Chondrocyte (in vitro differentiated cells): ENCODE measurements at regions not wholly inside any gene's neighbourhood (a gene's known extent, or its start where the extent isn't known, plus 50 kb on each side); places are given as distances from the start of the nearest gene placed in this dataset.

ENCODE experiments used
- DNase-seq: peaks from one replicate; pipeline ENCODE4 v3.0.0; 2021; ENCODE audit warnings: mixed read lengths, low spot score
- H3K27ac Mint-ChIP-seq: one replicate; pipeline ENCODE4 v1.8.0; 2021; ENCODE audit warnings: mild to moderate bottlenecking, moderate library complexity, mixed read lengths; ENCODE audit not compliant: unreplicated experiment
- H3K27me3 Mint-ChIP-seq: 2 replicates; pipeline ENCODE4 v1.8.0; 2021; ENCODE audit warnings: low read depth, mixed read lengths
- H3K36me3 Mint-ChIP-seq: 2 replicates; pipeline ENCODE4 v1.8.0; 2021; ENCODE audit warnings: low read depth, mixed read lengths
- H3K4me1 Mint-ChIP-seq: 2 replicates; pipeline ENCODE4 v1.8.0; 2021; ENCODE audit warnings: low read depth, mild to moderate bottlenecking, mixed read lengths
- H3K4me3 Mint-ChIP-seq: one replicate; pipeline ENCODE4 v1.8.0; 2021; ENCODE audit warnings: mild to moderate bottlenecking, moderate library complexity, mixed read lengths; ENCODE audit not compliant: unreplicated experiment
- H3K9me3 Mint-ChIP-seq: 2 replicates; pipeline ENCODE4 v1.8.0; 2021; ENCODE audit warnings: low read depth, mixed read lengths
- TF ChIP-seq, protein P1 (sequence below): fragments of 200-600 bp; sonication (generic); IDR thresholded peaks from 2 replicates; pipeline ENCODE4 v1.5.0; 2021; ENCODE audit warnings: antibody characterized with exemption, mild to moderate bottlenecking, moderate library complexity

DNA sequence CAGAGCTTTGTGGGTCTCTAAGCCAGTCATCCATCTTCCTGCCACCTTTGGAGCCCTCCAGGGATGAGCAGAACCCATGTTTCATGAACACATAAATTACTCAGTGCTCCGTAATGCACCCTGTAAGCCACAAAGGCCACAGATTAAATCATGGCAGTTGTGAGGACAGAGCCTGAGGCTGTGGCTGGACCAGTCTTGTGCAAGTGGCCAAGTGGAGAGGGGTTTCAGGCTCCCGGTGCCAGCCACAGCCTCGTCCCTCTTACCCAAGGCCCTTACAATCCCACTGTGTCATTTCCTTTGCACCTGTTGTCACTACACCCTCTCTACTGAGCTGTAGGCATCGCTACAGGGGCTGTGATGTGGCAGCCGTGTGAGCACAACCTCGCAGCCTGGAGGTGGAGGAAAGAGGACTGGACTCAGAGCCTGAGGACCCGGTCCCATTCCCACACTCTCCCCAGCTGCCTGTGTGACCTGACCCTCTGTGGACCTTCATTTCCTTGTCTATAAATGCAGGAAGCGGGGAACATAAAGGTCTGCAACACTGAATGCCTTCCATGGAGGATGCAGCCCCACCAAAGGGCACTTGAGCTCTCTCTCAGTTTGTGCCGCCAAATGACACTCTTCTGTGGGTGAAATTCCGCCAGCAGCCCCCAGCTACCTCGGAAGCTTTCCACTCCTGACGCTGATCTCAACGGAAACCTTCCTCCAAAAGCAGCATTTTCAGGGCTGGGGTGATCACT, 792.0 kb downstream of the UQCRFS1 start:
- TF ChIP-seq, protein P1, sequence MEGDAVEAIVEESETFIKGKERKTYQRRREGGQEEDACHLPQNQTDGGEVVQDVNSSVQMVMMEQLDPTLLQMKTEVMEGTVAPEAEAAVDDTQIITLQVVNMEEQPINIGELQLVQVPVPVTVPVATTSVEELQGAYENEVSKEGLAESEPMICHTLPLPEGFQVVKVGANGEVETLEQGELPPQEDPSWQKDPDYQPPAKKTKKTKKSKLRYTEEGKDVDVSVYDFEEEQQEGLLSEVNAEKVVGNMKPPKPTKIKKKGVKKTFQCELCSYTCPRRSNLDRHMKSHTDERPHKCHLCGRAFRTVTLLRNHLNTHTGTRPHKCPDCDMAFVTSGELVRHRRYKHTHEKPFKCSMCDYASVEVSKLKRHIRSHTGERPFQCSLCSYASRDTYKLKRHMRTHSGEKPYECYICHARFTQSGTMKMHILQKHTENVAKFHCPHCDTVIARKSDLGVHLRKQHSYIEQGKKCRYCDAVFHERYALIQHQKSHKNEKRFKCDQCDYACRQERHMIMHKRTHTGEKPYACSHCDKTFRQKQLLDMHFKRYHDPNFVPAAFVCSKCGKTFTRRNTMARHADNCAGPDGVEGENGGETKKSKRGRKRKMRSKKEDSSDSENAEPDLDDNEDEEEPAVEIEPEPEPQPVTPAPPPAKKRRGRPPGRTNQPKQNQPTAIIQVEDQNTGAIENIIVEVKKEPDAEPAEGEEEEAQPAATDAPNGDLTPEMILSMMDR, result no peak
- Mint-ChIP-seq H3K4me3 (no peak overlapping the region), H3K4me1 (no peaks in the 10 kb centered on the region), H3K27me3 (no peaks in the 10 kb centered on the region), H3K27ac (no peak overlapping the region), H3K36me3 (no peaks in the 10 kb centered on the region), H3K9me3 (peaks cover 9% of the 10 kb centered on the region)
- DNase-seq, result no peak

DNA sequence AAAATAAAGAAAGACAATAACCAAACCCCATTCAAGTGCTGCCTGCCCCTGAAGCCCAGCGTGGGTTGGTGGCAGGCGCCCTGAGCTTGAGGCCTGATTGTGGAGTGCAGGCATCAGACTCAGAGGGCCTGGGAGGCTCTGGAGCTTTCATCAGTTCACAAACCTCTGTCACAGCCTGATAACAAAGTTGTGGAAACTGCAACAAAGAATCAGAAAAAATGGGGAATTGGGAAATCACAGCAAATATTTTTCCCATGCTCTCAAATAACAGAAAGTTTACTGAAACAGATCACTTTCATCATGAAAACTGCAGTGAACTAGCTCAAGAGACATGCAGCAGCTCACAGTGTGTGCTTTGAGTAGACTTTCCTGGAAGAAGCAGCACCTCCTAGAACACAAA, 793.6 kb downstream of the UQCRFS1 start:
- no peak for DNase-seq
- peaks cover 9% of the 10 kb centered on the region for H3K9me3 Mint-ChIP-seq
- H3K36me3 Mint-ChIP-seq, result no peaks in the 10 kb centered on the region
- TF ChIP-seq, protein P1, result no peak
- H3K27me3 Mint-ChIP-seq, result no peaks in the 10 kb centered on the region
- no peak overlapping the region for H3K4me3 Mint-ChIP-seq
- no peaks in the 10 kb centered on the region for H3K4me1 Mint-ChIP-seq
- H3K27ac Mint-ChIP-seq, result no peak overlapping the region

DNA sequence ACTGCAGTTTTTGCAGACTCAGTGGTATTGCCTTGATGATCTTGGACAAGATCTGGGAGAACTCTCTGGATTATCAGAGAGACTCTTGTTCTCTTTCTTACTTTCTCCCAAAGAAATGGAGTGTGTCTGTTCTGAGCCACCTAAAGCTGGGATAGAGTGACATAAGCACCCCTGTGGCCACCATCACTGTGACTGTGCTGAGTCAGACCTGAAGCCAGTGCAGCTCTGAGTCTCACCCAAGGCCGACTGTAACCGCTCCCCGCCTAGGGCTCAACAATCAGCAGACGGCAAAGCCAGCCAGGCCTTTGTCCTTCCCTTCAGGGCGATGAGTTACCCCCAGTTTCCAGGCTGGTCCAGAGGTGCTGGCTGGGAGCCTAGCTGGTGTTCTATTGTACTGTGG, 795.6 kb downstream of the UQCRFS1 start:
- H3K27ac Mint-ChIP-seq, result no peak overlapping the region

DNA sequence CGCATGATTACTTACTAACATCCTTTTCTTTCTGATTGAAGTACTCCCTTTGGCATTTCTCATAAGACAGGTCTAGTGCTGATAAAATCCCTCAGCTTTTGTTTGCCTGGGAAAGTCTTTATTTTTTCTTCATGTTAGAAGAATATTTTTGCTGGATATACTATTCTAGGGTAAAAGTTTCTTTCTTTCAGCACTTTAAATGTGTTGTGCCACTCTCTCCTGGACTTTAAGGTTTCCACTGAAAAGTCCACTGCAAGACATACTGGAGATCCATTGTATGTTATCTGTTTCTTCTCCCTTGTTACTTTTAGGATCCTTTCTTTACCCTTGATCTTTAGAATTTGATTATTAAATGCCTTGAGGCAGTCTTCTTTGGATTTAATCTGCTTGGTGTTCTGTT, 796.7 kb downstream of the UQCRFS1 start:
- no peaks in the 10 kb centered on the region for H3K36me3 Mint-ChIP-seq
- no peak overlapping the region for H3K27ac Mint-ChIP-seq
- no peaks in the 10 kb centered on the region for H3K4me1 Mint-ChIP-seq
- TF ChIP-seq, protein P1, result no peak
- no peaks in the 10 kb centered on the region for H3K27me3 Mint-ChIP-seq
- no peak overlapping the region for H3K4me3 Mint-ChIP-seq
- peaks cover 9% of the 10 kb centered on the region for H3K9me3 Mint-ChIP-seq
- no peak for DNase-seq

More for the DNA sequence above, 795.6 kb downstream of the UQCRFS1 start:
- peaks cover 9% of the 10 kb centered on the region for H3K9me3 Mint-ChIP-seq
- H3K4me1 Mint-ChIP-seq, result no peaks in the 10 kb centered on the region
- TF ChIP-seq, protein P1, result no peak
- H3K36me3 Mint-ChIP-seq, result no peaks in the 10 kb centered on the region
- no peak overlapping the region for H3K4me3 Mint-ChIP-seq
- no peak for DNase-seq
- H3K27me3 Mint-ChIP-seq, result no peaks in the 10 kb centered on the region

DNA sequence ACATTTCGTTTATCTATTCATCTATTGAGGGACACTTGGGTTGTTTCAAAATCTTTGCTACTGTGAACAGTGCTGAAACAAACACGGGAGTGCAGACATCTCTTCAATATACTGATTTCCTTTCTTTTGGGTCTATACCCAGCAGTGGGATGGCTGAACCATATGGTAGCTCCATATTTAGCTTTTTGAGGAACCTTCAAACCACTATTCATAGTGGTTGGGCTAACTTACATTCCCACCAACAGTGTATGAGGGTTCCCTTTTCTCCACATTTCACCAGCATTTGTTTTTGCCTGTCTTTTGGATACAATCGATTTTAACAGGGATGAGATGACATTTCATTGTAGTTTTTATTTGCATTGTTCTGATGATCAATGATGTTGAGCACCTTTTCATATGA, 798.2 kb downstream of the UQCRFS1 start:
- no peaks in the 10 kb centered on the region for H3K36me3 Mint-ChIP-seq
- TF ChIP-seq, protein P1, result no peak
- H3K9me3 Mint-ChIP-seq, result peaks cover 9% of the 10 kb centered on the region
- no peaks in the 10 kb centered on the region for H3K4me1 Mint-ChIP-seq
- no peak overlapping the region for H3K4me3 Mint-ChIP-seq
- no peaks in the 10 kb centered on the region for H3K27me3 Mint-ChIP-seq
- H3K27ac Mint-ChIP-seq, result no peak overlapping the region
- DNase-seq, result no peak
